NCI-H2227 treated with DMSO at 0.1 percent for 48 hours (cell line): ENCODE measurements at regions not wholly inside any gene's neighbourhood (a gene's known extent, or its start where the extent isn't known, plus 50 kb on each side); places are given as distances from the start of the nearest gene placed in this dataset.
"Not testable (repeated sequence)": the region's sequence is repeated elsewhere in the genome, so short reads cannot be mapped to it uniquely, and the experiment has no call there.

ENCODE experiments used
- DNase-seq: peaks from one replicate; lab custom pipeline; 2025; lab: John Stamatoyannopoulos, UW

DNA sequence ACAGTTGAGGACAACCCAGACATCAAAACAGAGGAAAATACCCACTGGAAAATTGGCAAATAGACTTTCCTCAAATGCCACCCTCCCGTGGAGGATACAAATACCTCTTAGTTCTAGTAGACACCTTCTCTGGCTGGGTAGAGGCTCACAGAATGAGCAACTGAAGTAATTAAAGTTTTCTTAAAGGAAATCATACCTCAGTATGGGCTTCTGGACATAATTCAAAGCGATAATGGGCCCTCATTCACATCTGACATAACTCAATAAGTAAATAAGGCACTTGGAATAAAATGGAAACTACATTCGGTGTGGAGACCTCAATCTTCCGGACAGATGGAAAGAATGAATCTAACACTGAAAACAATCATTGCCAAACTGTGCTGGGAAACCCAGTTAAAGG, 115.2 kb upstream of the PLCL2 start:
- no peak for DNase-seq

DNA sequence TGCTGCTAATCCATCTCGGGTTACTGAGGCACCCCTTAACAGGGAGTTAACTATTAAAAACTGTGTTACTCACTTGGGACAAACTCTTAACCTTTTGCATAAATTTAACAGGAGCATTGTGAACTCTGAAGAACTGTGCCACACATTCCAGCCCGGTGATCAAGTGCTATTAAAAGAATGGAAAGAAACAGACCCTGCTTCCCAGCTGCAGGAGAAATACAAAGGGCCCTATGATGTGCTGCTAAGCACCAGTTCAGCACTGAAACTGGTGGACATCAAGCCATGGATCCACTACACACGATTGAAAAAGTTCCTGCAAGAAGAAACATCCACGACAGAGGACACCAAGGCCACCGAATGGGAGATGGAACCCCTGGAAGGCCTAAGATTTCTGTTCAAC, 114.7 kb upstream of the PLCL2 start:
- DNase-seq, result no peak

DNA sequence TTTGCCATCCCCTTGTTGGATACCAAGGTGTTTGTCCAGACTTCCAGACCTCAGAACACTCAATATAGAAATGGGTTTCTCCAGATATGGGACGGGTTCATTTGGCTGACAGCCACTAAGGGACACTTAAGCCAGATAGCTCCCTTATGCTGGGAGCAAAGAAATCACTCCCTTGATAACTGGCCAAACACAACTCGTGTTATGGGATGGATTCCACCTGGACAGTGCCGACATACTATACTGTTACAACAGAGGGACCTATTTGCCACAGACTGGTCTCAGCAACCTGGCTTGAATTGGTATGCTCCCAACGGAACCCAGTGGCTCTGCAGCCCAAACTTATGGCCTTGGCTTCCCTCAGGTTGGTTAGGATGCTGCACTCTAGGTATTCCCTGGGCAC, 114.0 kb upstream of the PLCL2 start:
- no peak for DNase-seq

DNA sequence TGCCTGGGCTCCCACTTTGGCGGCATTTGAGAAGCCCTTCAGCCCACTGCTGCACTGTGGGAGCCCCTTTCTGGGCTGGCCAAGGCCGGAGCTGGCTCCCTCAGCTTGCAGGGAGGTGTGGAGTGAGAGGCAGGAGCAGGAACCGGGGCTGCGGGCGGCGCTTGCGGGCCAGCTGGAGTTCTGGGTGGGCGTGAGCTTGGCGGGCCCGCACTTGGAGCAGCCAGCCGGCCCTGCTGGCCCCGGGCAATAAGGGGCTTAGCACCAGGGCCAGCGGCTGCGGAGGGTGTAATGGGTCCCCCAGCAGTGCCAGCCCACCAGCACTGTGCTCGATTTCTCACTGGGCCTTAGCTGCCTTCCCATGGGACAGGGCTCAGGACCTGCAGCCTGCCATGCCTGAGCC, 111.2 kb upstream of the PLCL2 start:
- DNase-seq, result not testable (repeated sequence)

DNA sequence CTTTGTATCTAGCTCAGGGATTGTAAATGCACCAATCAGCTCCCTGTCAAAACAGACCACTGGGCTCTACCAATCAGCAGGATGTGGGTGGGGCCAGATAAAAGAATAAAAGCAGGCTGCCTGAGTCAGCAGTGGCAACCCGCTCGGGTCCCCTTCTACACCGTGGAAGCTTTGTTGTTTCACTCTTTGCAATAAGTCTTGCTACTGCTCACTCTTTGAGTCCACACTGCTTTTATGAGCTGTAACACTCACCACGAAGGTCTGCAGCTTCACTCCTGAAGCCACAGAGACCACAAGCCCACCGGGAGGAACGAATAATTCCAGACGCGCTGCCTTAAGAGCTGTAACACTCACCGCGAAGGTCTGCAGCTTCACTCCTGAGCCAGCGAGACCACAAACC, 110.2 kb upstream of the PLCL2 start:
- not testable (repeated sequence) for DNase-seq

DNA sequence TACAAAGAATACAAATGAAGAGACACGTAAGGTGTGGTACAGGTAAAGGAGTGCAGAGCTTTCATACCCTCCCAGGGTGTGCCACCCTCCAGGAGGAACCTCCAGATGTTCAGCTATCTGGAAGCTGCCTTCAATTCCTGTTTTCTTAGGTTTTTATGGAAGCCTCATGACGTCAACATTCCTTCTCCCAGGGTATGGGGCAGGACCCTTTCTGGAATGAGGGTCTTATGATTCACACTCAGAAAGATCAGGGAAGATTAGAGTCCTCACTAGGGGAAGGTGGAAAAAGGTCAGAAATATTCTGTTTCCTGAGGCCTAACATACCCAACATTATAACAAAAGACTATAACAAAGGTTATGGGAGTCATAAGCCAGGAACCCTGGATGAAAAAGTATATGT, 99.8 kb upstream of the PLCL2 start:
- no peak for DNase-seq

DNA sequence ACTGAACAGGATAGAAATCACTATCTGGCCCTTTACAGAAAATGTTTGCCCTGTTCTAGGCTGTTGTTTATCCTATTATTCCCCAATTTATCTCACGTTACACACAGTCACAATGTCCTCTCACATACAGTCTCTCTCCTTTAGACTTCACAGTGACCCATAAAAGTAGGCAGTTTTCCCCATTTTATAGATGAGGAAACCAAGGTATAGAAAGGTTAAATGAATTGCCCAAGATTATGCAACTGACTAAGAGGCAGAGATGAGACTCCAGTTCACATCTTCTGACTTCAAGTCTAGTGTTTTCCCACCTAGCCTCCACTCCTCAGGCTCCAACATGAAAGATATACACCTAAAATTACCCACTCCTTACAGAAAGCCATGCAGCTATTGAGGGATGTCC, 99.3 kb upstream of the PLCL2 start:
- DNase-seq, result no peak

DNA sequence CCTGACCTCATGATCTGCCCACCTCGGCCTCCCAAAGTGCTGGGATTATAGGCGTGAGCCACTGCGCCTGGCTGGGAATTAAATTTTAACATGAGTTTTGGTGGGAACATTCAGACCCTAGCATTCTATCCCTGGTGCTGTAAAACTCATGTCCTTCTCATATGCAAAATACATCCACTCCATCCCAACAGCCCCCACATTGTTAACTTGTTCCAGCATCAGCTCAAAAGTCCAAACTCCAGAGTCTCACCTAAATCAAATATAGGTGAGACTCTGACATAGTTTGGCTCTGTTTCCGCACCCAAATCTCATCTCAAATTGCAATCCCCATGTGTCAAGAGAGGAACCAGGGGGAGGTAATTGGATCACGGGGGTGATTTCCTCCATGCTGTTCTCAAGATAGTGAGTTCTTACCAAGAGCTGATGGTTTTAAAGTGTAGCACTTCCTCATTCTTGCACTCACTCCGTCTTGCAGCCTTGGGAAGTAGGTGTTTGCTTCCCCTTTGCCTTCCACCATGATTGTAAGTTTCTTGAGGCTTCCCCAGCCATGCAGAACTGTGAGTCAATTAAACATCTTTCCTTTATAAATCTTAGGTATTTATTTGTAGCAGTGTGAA, 96.2 kb upstream of the PLCL2 start:
- DNase-seq, result no peak

DNA sequence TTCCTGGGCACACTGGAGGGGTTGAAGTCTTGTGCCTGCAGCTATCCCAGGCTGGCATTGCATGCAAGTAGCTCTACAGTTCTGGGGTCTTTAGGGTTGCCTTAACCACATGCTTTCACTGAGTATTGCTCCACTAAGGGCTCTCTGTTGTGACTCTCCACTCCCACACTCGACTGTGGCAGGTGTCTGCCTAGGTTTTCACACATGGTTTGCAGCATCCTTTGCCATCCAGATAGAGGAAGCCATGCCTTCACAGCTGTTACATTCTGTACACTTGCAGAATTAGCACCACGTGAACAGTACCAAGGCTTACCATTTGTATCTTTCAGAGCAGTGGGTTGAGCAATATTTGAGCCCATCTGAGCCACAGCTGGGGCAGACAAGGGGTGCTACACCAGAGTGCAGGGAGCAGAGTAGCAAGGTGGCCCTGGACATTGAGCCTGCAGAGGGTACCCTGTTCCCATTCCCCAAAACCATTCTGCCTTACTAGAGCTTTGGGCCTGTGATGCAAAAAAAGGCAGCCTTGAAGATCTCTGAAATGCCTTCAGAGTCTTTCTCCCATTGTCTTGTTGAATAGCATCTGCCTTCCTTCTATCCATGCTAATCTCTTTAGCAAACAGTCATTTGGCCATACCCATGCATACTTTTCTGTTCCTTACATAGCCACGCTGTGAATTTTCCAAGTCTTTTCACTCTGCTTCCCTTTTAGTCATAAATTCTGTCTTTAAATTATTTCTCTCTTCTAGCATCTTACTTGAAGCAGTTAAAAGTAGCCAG, 95.2 kb upstream of the PLCL2 start:
- no peak for DNase-seq

DNA sequence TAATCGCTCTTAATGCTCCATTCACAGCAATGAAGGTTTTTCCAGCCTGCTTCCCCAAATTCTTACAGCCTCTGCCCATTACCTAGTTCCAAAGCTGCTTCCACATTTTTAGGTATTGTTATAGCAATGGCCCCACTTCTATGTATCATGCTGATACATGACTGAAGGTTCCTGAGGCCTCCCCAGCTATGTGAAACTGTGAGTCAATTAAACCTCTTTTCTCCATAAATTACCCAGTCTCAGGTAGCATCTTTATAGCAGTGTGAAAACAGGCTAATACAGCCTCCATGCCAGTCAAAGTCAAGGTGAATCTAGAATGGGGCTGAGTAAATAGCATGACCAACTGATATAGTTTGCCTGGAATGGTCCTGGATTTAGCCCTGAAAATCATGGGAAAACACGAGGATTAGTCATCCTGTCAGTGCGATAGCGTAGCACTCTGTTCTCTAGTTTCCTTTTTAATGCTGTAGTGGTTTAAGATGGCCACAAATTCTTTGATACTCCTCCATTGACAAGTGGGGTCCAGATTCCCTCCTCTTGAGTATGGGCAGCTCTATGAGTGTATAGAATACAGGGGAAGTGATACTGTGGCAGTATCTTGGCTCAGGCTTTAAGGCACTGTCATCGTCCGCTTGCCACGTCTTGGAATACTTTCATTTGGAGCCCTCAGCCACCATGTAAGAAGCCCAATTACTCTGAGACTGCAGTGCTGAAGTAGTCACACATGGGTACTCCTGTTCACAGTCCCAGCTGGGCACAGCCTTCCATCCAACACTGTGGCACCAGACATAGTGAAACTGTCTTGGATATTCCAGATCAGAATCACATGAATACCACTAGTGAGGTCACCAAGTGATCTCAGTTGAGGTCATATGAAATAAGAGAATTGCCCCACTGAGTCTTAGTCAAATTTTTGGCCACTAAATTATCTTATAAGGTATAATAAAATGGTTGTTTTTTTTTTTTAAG, 94.0 kb upstream of the PLCL2 start:
- no peak for DNase-seq

DNA sequence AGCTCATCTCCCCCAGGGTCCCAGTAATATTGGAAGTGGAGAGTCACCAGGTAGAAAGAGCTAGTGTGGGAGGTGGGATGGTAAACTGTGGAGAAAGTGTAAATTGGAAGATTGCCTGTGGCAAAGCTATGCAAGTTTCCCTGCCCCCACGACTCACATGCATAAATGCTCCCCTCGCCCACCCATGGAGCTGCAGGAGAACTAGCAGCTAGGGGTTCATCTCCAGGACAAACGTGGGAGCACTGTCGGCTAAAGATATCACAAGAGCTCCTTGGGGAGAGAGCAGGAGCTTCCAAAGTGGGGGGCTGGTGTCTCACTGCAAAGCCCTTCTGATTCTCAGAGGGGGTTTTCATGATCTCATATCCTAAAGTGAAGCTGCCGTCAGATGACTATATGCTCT, 91.4 kb upstream of the PLCL2 start:
- DNase-seq, result no peak

DNA sequence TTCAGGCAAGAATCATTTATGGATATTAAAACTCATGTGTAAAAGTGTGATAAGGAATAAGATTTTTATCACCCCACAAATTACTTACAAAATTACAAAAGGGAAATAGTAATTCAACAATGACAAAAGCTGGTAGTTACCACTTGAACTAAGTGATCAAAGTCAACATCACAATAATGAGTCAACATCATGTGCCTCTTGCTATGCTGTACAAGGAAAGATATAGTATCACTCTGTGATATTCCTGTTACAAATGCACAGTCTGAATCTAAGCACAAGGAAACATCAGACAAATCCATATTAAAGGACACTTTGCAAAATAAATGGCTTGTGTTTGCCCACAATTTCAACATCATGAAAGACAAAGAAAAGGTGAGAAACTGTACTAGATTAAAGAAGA, 90.5 kb upstream of the PLCL2 start:
- DNase-seq, result no peak

DNA sequence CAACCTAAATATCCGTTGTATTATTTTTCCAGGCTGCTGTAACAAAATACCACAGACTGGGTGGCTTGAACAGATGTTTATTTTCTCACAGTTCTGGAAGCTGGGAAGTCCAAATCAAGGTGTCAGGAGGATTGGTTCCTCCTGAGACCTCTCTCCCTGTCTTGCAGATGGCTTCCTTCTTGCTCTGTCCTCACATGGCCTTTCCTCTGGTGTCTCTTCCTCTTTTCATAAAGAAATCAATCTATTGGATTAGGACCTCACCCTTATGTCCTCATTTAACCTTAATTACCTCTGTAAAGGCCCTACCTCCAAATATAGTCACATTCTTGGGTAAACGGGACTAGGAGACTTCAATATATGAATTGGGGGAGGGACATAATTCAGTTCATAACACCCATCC, 89.2 kb upstream of the PLCL2 start:
- DNase-seq, result no peak

DNA sequence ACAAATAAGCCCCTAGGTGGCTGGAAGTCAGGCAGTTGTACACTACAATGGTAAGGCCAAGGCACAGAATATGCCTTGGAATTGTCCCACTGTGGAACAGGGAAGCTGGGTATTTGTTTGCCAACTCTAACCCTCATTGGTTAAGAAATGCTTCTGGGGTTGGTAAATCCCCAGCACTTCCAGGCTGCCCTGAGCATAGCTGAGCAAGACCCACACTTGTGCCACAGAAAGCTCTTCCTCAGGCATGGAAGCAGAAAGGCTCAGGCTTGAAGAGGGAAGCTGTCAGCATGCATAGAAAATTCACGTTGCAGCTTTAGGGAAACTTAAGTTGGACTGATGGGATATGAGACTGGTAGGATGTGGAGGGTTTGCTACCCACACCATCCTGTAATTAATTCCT, 86.9 kb upstream of the PLCL2 start:
- no peak for DNase-seq

DNA sequence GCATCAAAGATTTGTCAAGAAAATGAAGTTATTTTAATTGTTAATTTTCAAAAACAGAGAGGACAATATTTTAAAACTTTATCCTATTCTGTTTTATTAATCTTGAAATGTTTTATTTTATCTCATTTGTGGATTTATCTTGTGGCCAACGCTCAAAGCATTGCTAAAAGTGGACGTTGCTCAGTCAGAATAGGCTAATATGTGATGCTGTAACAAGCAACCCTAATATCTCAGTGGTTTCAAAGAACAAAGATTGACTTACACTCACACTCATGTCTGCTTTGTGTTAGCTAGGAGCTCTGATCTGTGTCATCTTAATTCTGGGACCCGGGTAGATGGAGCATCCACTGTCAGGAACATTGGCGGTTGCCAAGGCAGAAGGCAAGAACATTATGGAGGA, 86.0 kb upstream of the PLCL2 start:
- no peak for DNase-seq

DNA sequence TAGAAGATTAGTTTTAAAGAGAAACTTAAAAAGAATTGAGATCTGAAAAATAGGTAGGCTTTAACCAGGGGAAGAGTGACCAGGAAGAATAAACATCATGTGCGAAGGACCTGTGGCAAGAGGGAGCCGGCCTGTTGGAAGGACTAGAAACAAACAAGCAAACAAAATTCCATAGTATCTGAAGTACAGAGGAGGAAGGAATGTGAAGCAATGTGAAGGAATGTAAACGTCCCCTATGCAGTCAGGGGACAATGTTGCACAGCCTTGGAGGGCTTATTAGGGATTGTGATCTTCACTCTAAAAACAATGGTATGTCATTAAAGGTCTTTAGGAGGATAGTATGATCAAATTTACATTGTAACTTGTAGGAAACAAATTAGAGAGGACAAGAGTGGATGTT, 84.4 kb upstream of the PLCL2 start:
- DNase-seq, result no peak

DNA sequence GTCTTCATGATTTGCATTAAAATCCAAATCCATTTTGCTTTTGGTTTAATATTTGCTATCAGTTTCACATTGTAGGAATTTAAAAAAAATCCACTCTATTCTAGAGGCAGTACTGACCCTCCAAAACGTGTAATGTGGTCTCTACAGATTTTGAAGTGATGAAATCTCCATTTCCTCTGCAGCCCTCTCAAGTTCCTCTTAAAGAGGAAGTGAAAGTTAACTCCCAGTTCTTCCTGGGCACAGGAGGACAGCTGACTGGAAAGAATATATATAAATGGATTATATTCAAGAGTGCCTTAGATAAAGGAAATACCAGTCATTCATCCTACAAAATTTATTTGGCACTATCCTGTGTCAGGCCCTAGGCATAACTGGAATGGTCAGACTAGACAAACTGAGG, 83.5 kb upstream of the PLCL2 start:
- DNase-seq, result no peak

DNA sequence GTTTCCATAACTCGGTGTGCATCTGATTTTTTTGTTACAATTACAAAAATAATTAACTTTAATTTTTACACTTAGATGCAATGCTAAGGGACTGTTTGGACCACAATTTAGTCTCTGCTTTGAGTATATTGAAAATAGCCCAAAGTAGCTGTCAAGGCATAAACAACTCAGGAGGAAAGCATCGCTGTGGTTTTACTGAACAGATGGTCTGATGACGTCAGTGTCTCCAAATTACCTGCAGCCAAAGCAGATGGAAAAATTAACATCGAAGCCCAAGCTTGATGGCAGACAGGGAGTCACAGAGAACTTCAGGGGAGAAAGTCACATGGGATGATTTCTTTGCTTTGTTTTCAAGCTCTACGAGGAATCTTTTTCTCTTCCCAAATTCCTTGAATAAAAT, 83.1 kb upstream of the PLCL2 start:
- no peak for DNase-seq

DNA sequence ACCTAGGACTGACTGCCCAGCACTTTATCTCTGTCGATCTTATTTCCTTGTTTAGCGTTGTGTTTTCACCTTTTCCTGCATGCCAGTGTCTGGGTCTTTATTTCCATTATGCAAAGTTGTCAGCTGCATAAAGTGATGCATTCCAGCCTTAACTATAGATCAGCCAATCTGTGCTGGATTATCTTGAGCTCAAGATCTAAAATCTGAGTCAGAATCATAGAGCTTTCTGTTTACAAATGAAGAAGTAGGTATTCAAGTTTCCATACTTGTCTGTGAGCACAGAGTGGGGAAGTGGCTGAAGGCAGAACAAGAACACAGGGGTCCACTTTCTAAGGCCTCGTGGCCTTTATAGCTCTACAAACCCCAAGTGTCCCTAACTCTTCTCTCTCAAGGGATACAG, 82.4 kb upstream of the PLCL2 start:
- no peak for DNase-seq

DNA sequence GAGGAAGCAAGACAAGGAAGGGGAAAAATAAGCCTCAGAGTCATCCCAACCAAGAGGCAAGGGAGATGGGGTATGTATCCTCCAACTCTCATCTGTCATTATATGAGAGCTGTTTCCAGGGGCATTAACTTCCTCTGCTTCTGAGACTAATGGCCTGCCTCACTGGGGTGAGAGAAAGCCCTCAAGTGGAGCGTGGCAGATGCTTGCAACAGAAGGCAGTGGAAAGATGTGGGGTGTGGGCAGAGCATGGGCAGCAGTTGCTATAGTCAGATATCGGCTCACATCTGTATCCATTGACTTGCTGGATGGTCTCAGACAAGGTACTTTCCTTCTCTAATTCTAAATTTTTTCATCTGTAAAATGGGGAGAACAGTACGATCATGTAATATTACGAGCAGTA, 81.7 kb upstream of the PLCL2 start:
- no peak for DNase-seq

DNA sequence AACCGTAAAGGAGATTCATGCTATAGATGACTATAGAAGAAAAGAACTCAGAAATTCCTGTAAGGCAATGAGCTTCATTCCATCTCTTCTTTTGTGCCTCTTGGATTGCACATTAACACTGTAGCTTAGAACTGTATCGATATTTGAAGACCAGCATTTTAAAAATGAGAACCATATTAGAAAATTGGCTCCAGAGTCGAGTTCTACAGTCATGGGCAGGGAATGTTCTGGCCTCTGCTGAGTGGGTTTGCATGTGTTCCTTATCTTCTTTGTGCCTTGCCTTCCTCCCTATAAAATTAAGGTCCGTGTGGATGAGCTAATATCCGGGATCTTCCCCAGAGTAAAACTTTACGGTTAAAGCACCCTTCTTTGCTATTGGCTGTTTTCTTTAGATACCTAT, 77.4 kb upstream of the PLCL2 start:
- no peak for DNase-seq

DNA sequence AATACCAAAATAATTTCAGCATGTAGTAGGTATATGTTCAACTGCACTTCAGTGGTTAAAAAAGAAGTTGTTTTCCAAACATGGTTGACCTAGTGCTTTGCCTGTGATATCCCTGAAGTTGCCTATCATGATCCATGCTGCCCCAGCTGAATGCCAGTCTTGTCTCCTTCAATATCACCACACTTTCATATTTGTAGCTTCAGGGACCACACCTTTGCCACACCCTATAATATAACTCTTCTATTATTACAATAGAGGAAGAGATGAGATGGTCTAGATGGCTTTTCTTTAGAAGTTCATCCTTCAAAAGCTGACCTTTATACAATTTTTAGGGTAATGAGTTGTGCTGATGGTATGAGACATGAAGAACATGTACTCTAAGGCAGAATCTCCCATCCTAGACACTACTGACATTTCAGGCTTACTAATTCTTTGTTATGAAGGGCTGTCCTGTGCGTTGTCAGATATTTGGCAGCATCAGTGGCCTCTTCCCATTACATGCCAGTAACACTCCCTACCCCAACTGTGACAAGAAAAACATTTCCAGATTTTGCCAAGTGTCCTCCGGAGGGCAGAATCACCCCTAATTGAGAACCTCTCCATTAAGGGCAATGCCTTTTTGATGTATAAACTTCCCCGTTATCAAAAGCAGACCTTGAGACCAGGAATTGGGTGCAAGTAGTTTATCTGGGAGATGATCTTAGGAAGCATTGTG, 76.2 kb upstream of the PLCL2 start:
- DNase-seq, result no peak
